Heart left ventricle (tissue), 16 donors: ENCODE measurements at regions not wholly inside any gene's neighbourhood (a gene's known extent, or its start where the extent isn't known, plus 50 kb on each side); places are given as distances from the start of the nearest gene placed in this dataset.

ENCODE experiments used
- ATAC-seq, 4 donors: fragments of 200-7000 bp; cut with Tn5 transposase; one replicate each; pipeline ENCODE4 v1.9.1; 2020 to 2022; ENCODE audit warnings: moderate library complexity in 4 of 4, mild to moderate bottlenecking in 3 of 4, moderate number of reproducible peaks in 1 of 4
- DNase-seq, 5 donors: peaks; one replicate each; pipeline ENCODE4 v3.0.0-alpha.2; 2020
- H3K27ac ChIP-seq, 12 donors: fragments of 200-600 bp; sonication (generic) in 4 of 12; one replicate each; pipeline versions ENCODE4 v1.5.0 to v1.8.0; 2016 to 2022; ENCODE audit warnings: mild to moderate bottlenecking in 2 of 12
- H3K27me3 ChIP-seq, 9 donors: fragments of 200-600 bp; sonication (generic) in 2 of 9; one replicate each; pipeline versions ENCODE4 v1.5.1 to v1.8.0; 2016 to 2022; ENCODE audit warnings: mild to moderate bottlenecking in 3 of 9
- H3K36me3 ChIP-seq, 9 donors: fragments of 200-600 bp; sonication (generic) in 2 of 9; one replicate each; pipeline versions ENCODE4 v1.5.0 to v1.8.0; 2018 to 2022; ENCODE audit warnings: mild to moderate bottlenecking in 2 of 9
- H3K4me1 ChIP-seq, 12 donors: fragments of 200-600 bp; sonication (generic) in 4 of 12; one replicate each; pipeline versions ENCODE4 v1.5.0 to v1.8.0; 2016 to 2022; ENCODE audit warnings: mild to moderate bottlenecking in 3 of 12
- H3K4me3 ChIP-seq, 12 donors: fragments of 200-600 bp; sonication (generic) in 4 of 12; one replicate each; pipeline versions ENCODE4 v1.5.0 to v1.8.0; 2017 to 2022; ENCODE audit warnings: mild to moderate bottlenecking in 9 of 12, moderate library complexity in 4 of 12
- H3K9me3 ChIP-seq, 12 donors: fragments of 200-600 bp; sonication (generic) in 4 of 12; one replicate each; pipeline versions ENCODE4 v1.5.0 to v1.8.0; 2016 to 2022; ENCODE audit warnings: mild to moderate bottlenecking in 1 of 12
- POLR2A ChIP-seq, 2 donors: fragments of 450-650 bp; IDR thresholded peaks; one replicate each; pipeline ENCODE4 v1.6.1; 2017; ENCODE audit warnings: antibody characterized with exemption in 2 of 2, mild to moderate bottlenecking in 2 of 2, moderate library complexity in 2 of 2
- WGBS, 4 donors: extraction: QIAGEN DNeasy Blood & Tissue Kit in 2 of 4; methylation state at CpG; one replicate each; pipeline versions ENCODE4 v1.1.5 to v1.1.7; 2013 to 2018; 5-methylcytosine and 5-hydroxymethylcytosine counted together
- intact Hi-C, 10 donors: fragments of 100-400 bp; cut with DNase I; formaldehyde crosslinking; loops; one replicate each; pipeline versions ENCODE4 v1.11.1 to v1.14.2; 2022
- TF ChIP-seq, protein P1 (sequence below), 12 donors: fragments of 200-600 bp; sonication (generic) in 4 of 12; IDR thresholded peaks; one replicate each; pipeline versions ENCODE4 v1.5.0 to v1.8.0; 2018 to 2022; ENCODE audit warnings: antibody characterized with exemption in 12 of 12, mild to moderate bottlenecking in 5 of 12
- donor health status: ischemic (EF 13 %, LVEDD 7.1; RV severe dilation, severe dysfunction).
- donor health status: healthy with polysubstance abuse.
- donor health status: DM: no; HTN: yes; CAD: no.
- donor health status: DM: no; HTN: no; CAD: no.
- donor health status: ischemic (EF 25% LVEDD 6.9; RV normal size, moderate dysfunction).
- donor health status: ischemic (EF 25% LVEDD 5.7; RV mildly dilated, moderate dysfunction).
- donor health status: healthy.
- donor health status: DM: yes; HTN: yes; CAD: no.
- donor health status: ischemic (EF 35%, LVEDD 5.7; RV mildly dilated, moderate dysfunction).
- donor health status: nonischemic (EF 11% LVEDD 7.7; RV severe dilation, severe dysfunction).
- donor health status: DM: yes; HTN: yes; CAD: no.
- donor health status: PGD.
- donor health status: ischemic (EF 29% LVEDD 5.4; RV normal size, mild dysfunction).
- donor health status: nonischemic (EF 23%, LVEDD 6.1; RV moderate dilation, normal function).

DNA sequence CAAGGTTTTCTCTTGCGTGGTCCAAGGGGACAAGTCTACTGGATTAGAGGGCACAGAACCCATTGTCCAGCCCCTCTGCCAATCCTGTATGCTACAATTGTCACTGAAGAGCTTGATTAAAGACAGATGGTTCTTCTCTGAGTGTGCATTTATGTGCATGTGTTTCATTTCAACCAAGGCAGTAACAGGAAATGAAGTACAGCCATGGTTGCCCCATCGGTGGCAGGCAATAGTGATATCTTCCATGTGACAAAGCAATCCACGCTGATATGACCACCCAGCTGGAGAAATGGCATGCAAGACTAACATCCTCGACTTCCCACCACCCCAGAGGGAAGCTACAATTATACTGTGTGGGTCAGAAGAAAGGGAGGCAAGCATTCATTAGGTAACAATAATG is 85.5 kb downstream of the UNC5CL start:
- no peaks in the 10 kb centered on the region for H3K9me3 ChIP-seq
- DNase-seq: no peak
- H3K27ac ChIP-seq: no peak overlapping the region
- ATAC-seq: no peak
- H3K36me3 ChIP-seq: no peaks in the 10 kb centered on the region
- intact Hi-C loops: no loop called here
- H3K4me1 ChIP-seq: no peaks in the 10 kb centered on the region
- TF ChIP-seq POLR2A (IDR thresholded peaks at IDR 0.05): no peak
- TF ChIP-seq, protein P1, sequence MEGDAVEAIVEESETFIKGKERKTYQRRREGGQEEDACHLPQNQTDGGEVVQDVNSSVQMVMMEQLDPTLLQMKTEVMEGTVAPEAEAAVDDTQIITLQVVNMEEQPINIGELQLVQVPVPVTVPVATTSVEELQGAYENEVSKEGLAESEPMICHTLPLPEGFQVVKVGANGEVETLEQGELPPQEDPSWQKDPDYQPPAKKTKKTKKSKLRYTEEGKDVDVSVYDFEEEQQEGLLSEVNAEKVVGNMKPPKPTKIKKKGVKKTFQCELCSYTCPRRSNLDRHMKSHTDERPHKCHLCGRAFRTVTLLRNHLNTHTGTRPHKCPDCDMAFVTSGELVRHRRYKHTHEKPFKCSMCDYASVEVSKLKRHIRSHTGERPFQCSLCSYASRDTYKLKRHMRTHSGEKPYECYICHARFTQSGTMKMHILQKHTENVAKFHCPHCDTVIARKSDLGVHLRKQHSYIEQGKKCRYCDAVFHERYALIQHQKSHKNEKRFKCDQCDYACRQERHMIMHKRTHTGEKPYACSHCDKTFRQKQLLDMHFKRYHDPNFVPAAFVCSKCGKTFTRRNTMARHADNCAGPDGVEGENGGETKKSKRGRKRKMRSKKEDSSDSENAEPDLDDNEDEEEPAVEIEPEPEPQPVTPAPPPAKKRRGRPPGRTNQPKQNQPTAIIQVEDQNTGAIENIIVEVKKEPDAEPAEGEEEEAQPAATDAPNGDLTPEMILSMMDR (IDR thresholded peaks at IDR 0.05): no peak
- peaks cover 0 to 4% (median 0%) of the 10 kb centered on the region in 9 donors for H3K27me3 ChIP-seq
- H3K4me3 ChIP-seq: no peak overlapping the region
- whole genome bisulfite sequencing, 4 donors: 43 to 54% (median 50%) methylated on average over 4 of the region's 4 CpGs

DNA sequence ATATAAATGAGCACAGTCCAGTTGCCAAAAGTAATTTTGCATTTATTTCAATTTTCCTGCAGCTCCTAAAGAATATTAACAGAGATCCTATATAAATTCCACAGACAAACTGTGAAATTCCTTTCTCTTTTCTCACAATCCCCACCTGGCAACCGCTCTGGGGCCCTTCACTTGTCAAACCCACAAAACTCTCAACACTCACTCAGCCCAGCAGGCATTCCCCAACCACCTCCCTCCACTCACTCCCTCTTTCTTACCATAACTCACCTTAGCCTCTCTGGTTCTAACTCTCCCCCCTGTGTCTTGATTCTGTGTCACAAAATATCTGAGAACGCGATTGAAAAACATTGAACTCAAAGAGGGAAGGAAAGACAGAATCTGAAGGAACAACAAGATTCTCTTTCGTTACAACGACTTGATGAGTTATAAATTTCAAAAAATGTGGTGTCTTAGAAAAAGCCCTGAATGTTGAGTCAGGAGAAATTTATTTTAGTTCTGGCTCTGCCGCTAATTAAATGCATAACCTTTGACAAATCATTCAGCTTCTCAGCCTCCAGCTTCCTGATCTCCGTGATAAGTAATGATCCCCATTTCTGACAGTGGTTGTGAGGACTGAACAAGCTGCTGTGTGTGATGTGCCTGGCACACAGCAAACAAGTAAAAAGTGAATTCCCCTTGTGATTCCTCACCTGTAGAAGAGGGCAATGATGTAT is 87.9 kb downstream of the UNC5CL start:
- H3K36me3 ChIP-seq: no peaks in the 10 kb centered on the region
- TF ChIP-seq, protein P1 (IDR thresholded peaks at IDR 0.05): no peak
- TF ChIP-seq POLR2A (IDR thresholded peaks at IDR 0.05): no peak
- ATAC-seq: no peak
- intact Hi-C loops: no loop called here
- no peaks in the 10 kb centered on the region for H3K4me1 ChIP-seq
- no peak overlapping the region for H3K4me3 ChIP-seq
- peaks cover 0 to 4% (median 0%) of the 10 kb centered on the region in 9 donors for H3K27me3 ChIP-seq
- no peak overlapping the region for H3K27ac ChIP-seq
- 69 to 74% (median 72%) methylated on average over 7 of the region's 7 CpGs for WGBS, 4 donors
- H3K9me3 ChIP-seq: no peaks in the 10 kb centered on the region
- DNase-seq: no peak

DNA sequence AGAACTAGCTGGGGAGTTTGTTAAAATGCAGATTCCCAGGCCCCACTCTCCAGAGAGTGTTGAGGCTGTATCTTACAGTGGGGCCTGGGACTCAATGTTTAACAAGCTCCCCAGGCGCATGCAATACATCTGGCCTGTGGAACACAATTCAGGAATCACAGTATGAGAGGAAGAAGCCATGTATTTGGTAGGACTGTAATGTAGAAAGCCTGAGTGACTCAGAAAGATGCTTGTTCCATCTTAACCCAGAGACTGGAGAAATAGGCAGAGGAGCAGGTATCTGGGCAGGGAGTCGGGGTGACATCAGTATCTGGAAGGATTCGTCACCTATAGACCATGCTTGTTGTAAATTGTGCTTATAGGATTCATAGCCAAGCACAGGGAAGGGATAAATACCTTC is 90.5 kb downstream of the UNC5CL start:
- WGBS, 4 donors: 81 to 88% (median 86%) methylated on average over 3 of the region's 3 CpGs
- intact Hi-C loops: no loop called here
- Histone ChIP-seq H3K27ac (no peak overlapping the region), H3K4me1 (no peaks in the 10 kb centered on the region), H3K4me3 (no peak overlapping the region), H3K27me3 (peaks cover 0 to 4% (median 0%) of the 10 kb centered on the region in 9 donors), H3K9me3 (no peaks in the 10 kb centered on the region), H3K36me3 (no peaks in the 10 kb centered on the region)
- ATAC-seq (no peak), DNase-seq (no peak)
- TF ChIP-seq, protein P1 (IDR thresholded peaks at IDR 0.05): no peak
- TF ChIP-seq POLR2A (IDR thresholded peaks at IDR 0.05): no peak

DNA sequence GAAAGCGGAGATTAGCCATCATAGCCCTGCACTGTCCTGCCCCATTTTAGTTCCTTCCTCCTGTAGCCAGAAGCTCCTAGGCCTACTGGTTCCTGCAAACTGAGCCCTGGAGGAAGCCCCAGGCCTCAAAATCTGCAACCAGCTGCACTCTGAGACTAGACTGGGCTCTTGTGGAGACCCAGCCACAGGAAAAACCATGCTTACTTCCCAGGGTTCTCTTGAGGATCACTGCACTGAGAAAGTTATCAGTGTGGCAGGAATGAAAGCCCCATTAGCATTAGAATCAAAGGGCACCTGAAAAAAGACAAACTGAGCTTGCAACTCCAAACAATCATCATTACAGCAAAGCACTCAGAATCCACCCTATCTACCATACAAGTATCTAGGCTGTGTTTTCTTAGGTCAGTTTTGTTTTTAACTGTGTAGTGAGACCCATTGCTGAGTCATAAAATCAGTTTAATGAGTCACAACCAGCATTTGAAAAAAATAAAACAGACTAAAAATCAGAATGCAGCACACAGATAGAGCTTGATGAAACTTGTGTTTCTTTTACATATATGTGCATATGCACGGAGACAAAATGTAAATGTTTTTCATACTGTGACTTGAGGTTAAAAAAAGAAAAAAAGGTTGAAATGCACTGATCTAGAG is 91.0 kb downstream of the UNC5CL start:
- WGBS, 4 donors: 87 to 96% (median 90%) methylated on average over 2 of the region's 2 CpGs
- intact Hi-C loops: no loop called here
- Histone ChIP-seq H3K4me1 (no peaks in the 10 kb centered on the region), H3K4me3 (no peak overlapping the region), H3K27ac (no peak overlapping the region), H3K36me3 (no peaks in the 10 kb centered on the region), H3K27me3 (peaks cover 0 to 4% (median 0%) of the 10 kb centered on the region in 9 donors), H3K9me3 (no peaks in the 10 kb centered on the region)
- DNase-seq (no peak), ATAC-seq (no peak)
- TF ChIP-seq POLR2A (IDR thresholded peaks at IDR 0.05): no peak
- TF ChIP-seq, protein P1 (IDR thresholded peaks at IDR 0.05): no peak
